HEK293T (cell line): ENCODE measurements at regions not wholly inside any gene's neighbourhood (a gene's known extent, or its start where the extent isn't known, plus 50 kb on each side); places are given as distances from the start of the nearest gene placed in this dataset.

ENCODE experiments used
- ARNT ChIP-seq: fragments of 450-650 bp; IDR thresholded peaks from 2 replicates; pipeline ENCODE4 v1.6.1; 2017; ENCODE audit warnings: mild to moderate bottlenecking
- BHLHE40 ChIP-seq: fragments of 450-650 bp; IDR thresholded peaks from 2 replicates; pipeline ENCODE4 v1.6.1; 2016; ENCODE audit warnings: mild to moderate bottlenecking, moderate library complexity, borderline replicate concordance
- ELF4 ChIP-seq: fragments of 450-650 bp; IDR thresholded peaks from 2 replicates; pipeline ENCODE4 v1.6.1; 2017; ENCODE audit warnings: antibody characterized with exemption
- FOXA1 ChIP-seq: fragments of 450-650 bp; IDR thresholded peaks from 2 replicates; pipeline ENCODE4 v1.6.1; 2016; ENCODE audit warnings: mild to moderate bottlenecking
- L3MBTL2 ChIP-seq: fragments of 450-650 bp; conservative IDR thresholded peaks from 2 replicates; pipeline ENCODE4 v1.6.1; 2016; ENCODE audit warnings: mild to moderate bottlenecking
- SP1 ChIP-seq: fragments of 450-650 bp; IDR thresholded peaks from 2 replicates; pipeline ENCODE4 v1.6.1; 2017

- TF ChIP-seq ELF4 (no peak), FOXA1 (no peak), ARNT (no peak), L3MBTL2 (no peak), SP1 (no peak), BHLHE40 (no peak)
Measured at GRCh38 chr2:234714711-234715110, 217.8 kb upstream of the ARL4C start.
